ENCODE measurements at regions not wholly inside any gene's neighbourhood (a gene's known extent, or its start where the extent isn't known, plus 50 kb on each side); places are given as distances from the start of the nearest gene placed in this dataset.

DNA sequence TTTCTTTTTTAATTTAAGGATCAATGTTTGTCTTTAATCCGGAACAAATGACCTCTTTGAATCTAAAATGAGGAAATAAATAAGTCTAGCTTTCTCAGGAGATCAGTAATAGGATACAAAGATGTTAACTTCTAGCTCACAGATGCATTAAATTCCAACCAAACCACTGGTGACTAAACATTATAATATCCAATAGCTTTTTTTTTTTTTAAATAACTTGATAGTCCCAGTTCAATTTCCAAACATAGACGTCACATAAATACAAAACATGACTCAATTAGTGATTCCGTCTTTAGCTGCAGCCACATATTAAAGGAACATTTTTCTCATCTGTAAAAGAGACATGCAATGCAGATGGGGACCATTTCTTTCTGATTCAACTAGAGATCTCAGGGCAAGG is 390.5 kb upstream of the PCDH9 start:
- TF ChIP-seq, protein P1, sequence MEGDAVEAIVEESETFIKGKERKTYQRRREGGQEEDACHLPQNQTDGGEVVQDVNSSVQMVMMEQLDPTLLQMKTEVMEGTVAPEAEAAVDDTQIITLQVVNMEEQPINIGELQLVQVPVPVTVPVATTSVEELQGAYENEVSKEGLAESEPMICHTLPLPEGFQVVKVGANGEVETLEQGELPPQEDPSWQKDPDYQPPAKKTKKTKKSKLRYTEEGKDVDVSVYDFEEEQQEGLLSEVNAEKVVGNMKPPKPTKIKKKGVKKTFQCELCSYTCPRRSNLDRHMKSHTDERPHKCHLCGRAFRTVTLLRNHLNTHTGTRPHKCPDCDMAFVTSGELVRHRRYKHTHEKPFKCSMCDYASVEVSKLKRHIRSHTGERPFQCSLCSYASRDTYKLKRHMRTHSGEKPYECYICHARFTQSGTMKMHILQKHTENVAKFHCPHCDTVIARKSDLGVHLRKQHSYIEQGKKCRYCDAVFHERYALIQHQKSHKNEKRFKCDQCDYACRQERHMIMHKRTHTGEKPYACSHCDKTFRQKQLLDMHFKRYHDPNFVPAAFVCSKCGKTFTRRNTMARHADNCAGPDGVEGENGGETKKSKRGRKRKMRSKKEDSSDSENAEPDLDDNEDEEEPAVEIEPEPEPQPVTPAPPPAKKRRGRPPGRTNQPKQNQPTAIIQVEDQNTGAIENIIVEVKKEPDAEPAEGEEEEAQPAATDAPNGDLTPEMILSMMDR (IDR thresholded peaks at IDR 0.05; ENCODE audit: low read depth, low read length) = no peak
- TF ChIP-seq EZH2phosphoT487 (IDR thresholded peaks at IDR 0.05; ENCODE audit: low read depth) = no peak
